AG04449 (cell line): ENCODE measurements at regions not wholly inside any gene's neighbourhood (a gene's known extent, or its start where the extent isn't known, plus 50 kb on each side); places are given as distances from the start of the nearest gene placed in this dataset.

Experiments
- CTCF ChIA-PET: fragments of 350-600 bp; formaldehyde crosslinking; extraction: SDS; loops from one replicate; lab custom pipeline; 2021; ENCODE audit warnings: antibody characterized with exemption; lab: Yijun Ruan, JAX
- POLR2A ChIA-PET: fragments of 400-600, 350-600 bp; formaldehyde crosslinking; extraction: SDS; loops from one replicate; lab custom pipeline; 2020; ENCODE audit warnings: antibody characterized with exemption, inconsistent platforms; lab: Yijun Ruan, JAX
- DNase-seq: peaks from one replicate; pipeline ENCODE4 v3.0.0-alpha.2; 2010; ENCODE audit warnings: low read depth, low spot score
- H3K4me3 ChIP-seq: 2 replicates; pipeline ENCODE4 v1.5.1; 2011; ENCODE audit warnings: low read depth, mild to moderate bottlenecking, control low read depth, low read length
- CTCF ChIP-seq: IDR thresholded peaks from one replicate; pipeline ENCODE4 v1.5.1; 2011; ENCODE audit warnings: mild to moderate bottlenecking, moderate library complexity, low read length, control low read depth, inconsistent platforms; ENCODE audit not compliant: insufficient read depth; ENCODE audit errors: missing control alignments

- ChIA-PET POLR2A (interaction anchor here (0.8 kb wide), 1 partner anchor 279 kb away, joined by 3 read pairs; no protein-coding TSS in a partner anchor), CTCF (interaction anchor here (1.2 to 1.3 kb wide), 2 partner anchors 9 to 11 kb away, joined by 3 to 4 read pairs; no protein-coding TSS in a partner anchor)
- DNase-seq: no peak
- H3K4me3 ChIP-seq: no peak overlapping the region
- no peak for TF ChIP-seq CTCF
These were observed 279.9 kb upstream of the TBX3 start for GRCh38 chr12:114963846-114964245.

GRCh38 chr12:114961491-114961890 is 277.5 kb upstream of the TBX3 start:
- ChIA-PET POLR2A (interaction anchor here (0.5 kb wide), 1 partner anchor 21 kb away, joined by 3 read pairs; no protein-coding TSS in a partner anchor), CTCF (no interaction called here)
- H3K4me3 ChIP-seq: no peak overlapping the region
- DNase-seq: no peak
- TF ChIP-seq CTCF: no peak

GRCh38 chr12:114958538-114958937 is 274.6 kb upstream of the TBX3 start:
- TF ChIP-seq CTCF: no peak
- no peak overlapping the region for H3K4me3 ChIP-seq
- CTCF ChIA-PET: interaction anchor here (1.0 kb wide), 1 partner anchor 55 kb away, joined by 3 read pairs; no protein-coding TSS in a partner anchor
- POLR2A ChIA-PET: no interaction called here
- no peak for DNase-seq

- POLR2A ChIA-PET: no interaction called here
These were observed 273.2 kb upstream of the TBX3 start for GRCh38 chr12:114957225-114957624.

GRCh38 chr12:114955414-114956014 is 271.5 kb upstream of the TBX3 start:
- no peak for TF ChIP-seq CTCF
- POLR2A ChIA-PET: interaction anchor here (1.1 kb wide), 1 partner anchor 272 kb away, joined by 4 read pairs; the partner anchor contains the start of gene TBX3
- DNase-seq: no peak
- CTCF ChIA-PET: no interaction called here
- no peak overlapping the region for H3K4me3 ChIP-seq

More at GRCh38 chr12:114957225-114957624, 273.2 kb upstream of the TBX3 start:
- H3K4me3 ChIP-seq: no peak overlapping the region
- no peak for TF ChIP-seq CTCF
- no peak for DNase-seq
- CTCF ChIA-PET: no interaction called here

- H3K4me3 ChIP-seq: no peak overlapping the region
- no peak for TF ChIP-seq CTCF
- POLR2A ChIA-PET: interaction anchor here (1.1 kb wide), 1 partner anchor 271 kb away, joined by 4 read pairs; the partner anchor contains the start of gene TBX3
- no peak for DNase-seq
- CTCF ChIA-PET: no interaction called here
These were observed 270.6 kb upstream of the TBX3 start for GRCh38 chr12:114954511-114955055.
